ENCODE measurements at regions not wholly inside any gene's neighbourhood (a gene's known extent, or its start where the extent isn't known, plus 50 kb on each side); places are given as distances from the start of the nearest gene placed in this dataset.

DNA sequence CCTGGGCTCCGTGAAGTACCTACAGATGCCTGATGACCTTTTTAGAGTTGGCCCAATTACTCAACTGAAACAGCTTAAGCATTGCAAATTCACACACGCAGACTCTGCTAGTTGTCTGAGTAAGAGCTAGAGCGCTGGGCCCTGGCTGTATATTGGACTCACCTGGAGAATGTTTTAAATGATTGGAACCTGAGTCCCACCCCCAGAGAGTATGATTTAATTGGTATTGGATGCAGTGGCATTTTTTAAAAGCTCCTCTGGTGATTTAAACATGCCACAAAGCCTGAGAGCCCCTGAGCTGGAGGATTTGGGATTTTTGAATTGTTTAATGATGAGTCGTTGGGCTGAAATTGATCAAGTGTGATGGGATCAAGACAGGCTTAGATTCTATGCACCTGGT lies 143.9 kb upstream of the SDK2 start:
- Mint-ChIP-seq H3K36me3 (ENCODE audit: low read depth, unreplicated experiment) (no peaks in the 10 kb centered on the region), H3K27me3 (ENCODE audit: unreplicated experiment) (peaks cover 7% of the 10 kb centered on the region), H3K4me3 (ENCODE audit: unreplicated experiment) (no peak overlapping the region), H3K9me3 (ENCODE audit: unreplicated experiment) (peaks cover 4% of the 10 kb centered on the region), H3K27ac (ENCODE audit: unreplicated experiment) (no peak overlapping the region), H3K4me1 (ENCODE audit: unreplicated experiment) (peaks cover 13% of the 10 kb centered on the region)
- DNase-seq (ENCODE audit: low spot score): no peak
- TF ChIP-seq, protein P1, sequence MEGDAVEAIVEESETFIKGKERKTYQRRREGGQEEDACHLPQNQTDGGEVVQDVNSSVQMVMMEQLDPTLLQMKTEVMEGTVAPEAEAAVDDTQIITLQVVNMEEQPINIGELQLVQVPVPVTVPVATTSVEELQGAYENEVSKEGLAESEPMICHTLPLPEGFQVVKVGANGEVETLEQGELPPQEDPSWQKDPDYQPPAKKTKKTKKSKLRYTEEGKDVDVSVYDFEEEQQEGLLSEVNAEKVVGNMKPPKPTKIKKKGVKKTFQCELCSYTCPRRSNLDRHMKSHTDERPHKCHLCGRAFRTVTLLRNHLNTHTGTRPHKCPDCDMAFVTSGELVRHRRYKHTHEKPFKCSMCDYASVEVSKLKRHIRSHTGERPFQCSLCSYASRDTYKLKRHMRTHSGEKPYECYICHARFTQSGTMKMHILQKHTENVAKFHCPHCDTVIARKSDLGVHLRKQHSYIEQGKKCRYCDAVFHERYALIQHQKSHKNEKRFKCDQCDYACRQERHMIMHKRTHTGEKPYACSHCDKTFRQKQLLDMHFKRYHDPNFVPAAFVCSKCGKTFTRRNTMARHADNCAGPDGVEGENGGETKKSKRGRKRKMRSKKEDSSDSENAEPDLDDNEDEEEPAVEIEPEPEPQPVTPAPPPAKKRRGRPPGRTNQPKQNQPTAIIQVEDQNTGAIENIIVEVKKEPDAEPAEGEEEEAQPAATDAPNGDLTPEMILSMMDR (IDR thresholded peaks at IDR 0.05; ENCODE audit: unreplicated experiment): no peak

DNA sequence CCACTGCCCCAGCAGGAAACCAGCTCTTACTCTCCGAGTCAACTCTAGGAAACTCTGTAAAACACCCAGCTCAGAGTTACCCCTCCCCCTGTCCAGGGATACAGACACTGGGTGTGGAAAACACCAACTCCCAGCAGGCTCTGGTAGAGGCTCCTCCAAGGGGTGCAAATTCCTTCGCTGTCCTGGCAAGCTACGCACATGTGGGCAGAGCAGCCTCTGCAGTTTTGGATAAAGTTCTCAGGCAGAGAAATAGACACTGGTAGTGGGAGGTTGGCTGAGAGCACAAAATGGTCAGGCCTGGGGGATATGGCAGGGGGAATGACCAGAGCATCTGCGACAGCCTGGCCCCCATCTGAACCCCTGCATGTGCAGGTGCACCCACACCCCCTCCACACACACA lies 146.9 kb upstream of the SDK2 start:
- Mint-ChIP-seq H3K27ac (ENCODE audit: unreplicated experiment) (no peak overlapping the region), H3K9me3 (ENCODE audit: unreplicated experiment) (peaks cover 4% of the 10 kb centered on the region), H3K36me3 (ENCODE audit: low read depth, unreplicated experiment) (no peaks in the 10 kb centered on the region), H3K4me3 (ENCODE audit: unreplicated experiment) (no peak overlapping the region), H3K4me1 (ENCODE audit: unreplicated experiment) (peaks cover 39% of the 10 kb centered on the region), H3K27me3 (ENCODE audit: unreplicated experiment) (peaks cover 6% of the 10 kb centered on the region)
- DNase-seq (ENCODE audit: low spot score): no peak
- TF ChIP-seq, protein P1 (IDR thresholded peaks at IDR 0.05; ENCODE audit: unreplicated experiment): no peak

DNA sequence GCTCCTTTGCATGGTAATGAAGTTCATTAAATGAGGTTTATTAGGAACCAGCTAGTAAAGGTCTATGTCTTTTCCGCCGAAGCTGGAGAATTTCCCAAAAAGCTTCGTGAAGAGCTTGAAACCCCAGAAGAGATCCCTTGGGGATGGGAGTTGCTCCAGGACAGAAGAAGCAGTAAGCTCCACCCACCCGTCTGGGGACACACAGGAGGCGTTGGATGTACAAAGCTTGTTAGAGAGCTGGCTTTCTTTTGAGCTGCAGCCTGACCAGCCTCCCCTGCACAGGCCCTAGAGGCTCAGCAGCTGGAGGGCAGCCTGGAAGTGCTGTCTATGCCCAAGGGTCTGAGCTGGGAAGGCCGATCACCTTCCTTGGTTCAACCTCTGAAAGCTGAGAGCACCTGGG lies 147.4 kb upstream of the SDK2 start:
- Mint-ChIP-seq H3K4me3 (ENCODE audit: unreplicated experiment) (no peak overlapping the region), H3K9me3 (ENCODE audit: unreplicated experiment) (peaks cover 4% of the 10 kb centered on the region), H3K4me1 (ENCODE audit: unreplicated experiment) (peaks cover 39% of the 10 kb centered on the region), H3K27ac (ENCODE audit: unreplicated experiment) (no peak overlapping the region), H3K27me3 (ENCODE audit: unreplicated experiment) (peaks cover 4% of the 10 kb centered on the region), H3K36me3 (ENCODE audit: low read depth, unreplicated experiment) (no peaks in the 10 kb centered on the region)
- DNase-seq (ENCODE audit: low spot score): no peak
- TF ChIP-seq, protein P1 (IDR thresholded peaks at IDR 0.05; ENCODE audit: unreplicated experiment): no peak

DNA sequence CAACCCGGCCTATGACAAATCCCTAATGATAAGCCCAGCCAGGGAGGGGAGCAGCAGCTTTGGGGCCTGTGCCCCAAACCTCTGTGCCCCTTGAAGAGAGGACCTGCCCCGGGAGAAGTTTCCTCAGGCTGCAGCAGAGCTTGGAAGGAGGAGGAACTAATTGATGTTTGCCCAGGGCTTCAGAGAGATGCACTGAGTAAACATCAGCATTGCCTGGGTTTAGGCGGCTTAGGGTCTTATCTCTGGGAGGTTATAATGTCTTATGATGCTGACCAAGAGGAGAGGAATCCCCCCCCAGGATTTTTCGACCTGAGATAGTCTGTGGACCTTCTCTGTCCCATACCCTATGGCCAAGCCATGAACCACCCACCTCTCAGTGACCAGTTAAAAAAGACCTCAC lies 148.7 kb upstream of the SDK2 start:
- Mint-ChIP-seq H3K27ac (ENCODE audit: unreplicated experiment) (no peak overlapping the region), H3K9me3 (ENCODE audit: unreplicated experiment) (peaks cover 4% of the 10 kb centered on the region), H3K27me3 (ENCODE audit: unreplicated experiment) (peaks cover 4% of the 10 kb centered on the region), H3K4me3 (ENCODE audit: unreplicated experiment) (no peak overlapping the region), H3K4me1 (ENCODE audit: unreplicated experiment) (peaks cover 31% of the 10 kb centered on the region), H3K36me3 (ENCODE audit: low read depth, unreplicated experiment) (no peaks in the 10 kb centered on the region)
- no peak for DNase-seq (ENCODE audit: low spot score)
- TF ChIP-seq, protein P1 (IDR thresholded peaks at IDR 0.05; ENCODE audit: unreplicated experiment): no peak

DNA sequence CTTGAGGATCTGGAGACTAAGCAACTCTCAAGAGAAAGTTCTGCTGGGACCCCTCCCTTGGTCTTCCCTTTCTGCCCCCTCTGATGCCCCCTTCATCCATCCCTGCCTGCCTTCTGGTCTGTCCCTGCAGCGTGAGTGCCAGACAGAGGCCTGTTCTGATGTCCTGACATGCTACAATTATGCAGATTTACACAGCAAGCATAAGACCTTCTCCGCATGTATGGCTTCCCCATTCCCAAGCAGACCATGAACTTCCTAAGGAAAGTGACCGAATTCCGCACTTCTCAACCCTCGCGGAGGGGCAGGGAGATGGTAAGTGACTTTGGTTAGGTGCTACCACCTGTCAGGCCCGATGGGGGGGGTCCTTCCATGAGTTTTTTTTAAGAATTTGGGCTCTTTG lies 150.1 kb upstream of the SDK2 start:
- Mint-ChIP-seq H3K4me3 (ENCODE audit: unreplicated experiment) (no peak overlapping the region), H3K36me3 (ENCODE audit: low read depth, unreplicated experiment) (no peaks in the 10 kb centered on the region), H3K27me3 (ENCODE audit: unreplicated experiment) (peaks cover 4% of the 10 kb centered on the region), H3K4me1 (ENCODE audit: unreplicated experiment) (peaks cover 31% of the 10 kb centered on the region), H3K27ac (ENCODE audit: unreplicated experiment) (peak overlapping the region; percentile 91), H3K9me3 (ENCODE audit: unreplicated experiment) (no peaks in the 10 kb centered on the region)
- TF ChIP-seq, protein P1 (IDR thresholded peaks at IDR 0.05; ENCODE audit: unreplicated experiment): no peak
- no peak for DNase-seq (ENCODE audit: low spot score)

Measured in endothelial cell (in vitro differentiated cells).